KOPT-K1 (cell line): ENCODE measurements at regions not wholly inside any gene's neighbourhood (a gene's known extent, or its start where the extent isn't known, plus 50 kb on each side); places are given as distances from the start of the nearest gene placed in this dataset.

Experiments used
- H3K27ac ChIP-seq: fragments of 200-600 bp; sonication (generic); 2 replicates; pipeline ENCODE4 v1.5.1; 2016; ENCODE audit warnings: antibody characterized with exemption, mild to moderate bottlenecking, low read depth, low read length; ENCODE audit not compliant: poor library complexity, severe bottlenecking
- H3K36me3 ChIP-seq: fragments of 200-600 bp; sonication (generic); 2 replicates; pipeline ENCODE4 v1.5.1; 2017; ENCODE audit warnings: antibody characterized with exemption, mild to moderate bottlenecking, low read length, moderate library complexity; ENCODE audit not compliant: insufficient read depth
- H3K9me3 ChIP-seq: fragments of 200-600 bp; sonication (generic); 2 replicates; pipeline ENCODE4 v1.5.1; 2017; ENCODE audit warnings: antibody characterized with exemption, low read length, mild to moderate bottlenecking; ENCODE audit not compliant: insufficient read depth, poor library complexity, severe bottlenecking

DNA sequence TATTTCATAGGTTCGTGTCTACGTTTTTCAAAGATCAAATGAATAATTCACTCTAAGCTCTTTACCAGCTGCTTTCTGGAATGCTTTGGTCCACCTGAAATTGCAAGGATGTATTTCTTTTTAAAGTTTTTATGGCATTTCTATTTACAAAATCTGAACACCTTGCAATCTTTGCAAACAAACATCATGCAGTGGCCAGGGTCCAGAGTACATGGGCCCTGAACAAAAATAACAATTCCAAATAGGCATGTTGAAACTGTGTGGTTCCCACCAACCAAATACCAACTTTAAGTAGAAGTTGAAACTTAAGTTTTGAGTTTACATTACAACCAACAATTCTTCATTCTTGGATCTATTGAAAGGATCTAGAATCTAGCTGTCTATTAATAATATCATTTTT lies 180.1 kb upstream of the FTMT start:
- no peaks in the 10 kb centered on the region for H3K36me3 ChIP-seq
- no peak overlapping the region for H3K27ac ChIP-seq
- H3K9me3 ChIP-seq: no peaks in the 10 kb centered on the region

DNA sequence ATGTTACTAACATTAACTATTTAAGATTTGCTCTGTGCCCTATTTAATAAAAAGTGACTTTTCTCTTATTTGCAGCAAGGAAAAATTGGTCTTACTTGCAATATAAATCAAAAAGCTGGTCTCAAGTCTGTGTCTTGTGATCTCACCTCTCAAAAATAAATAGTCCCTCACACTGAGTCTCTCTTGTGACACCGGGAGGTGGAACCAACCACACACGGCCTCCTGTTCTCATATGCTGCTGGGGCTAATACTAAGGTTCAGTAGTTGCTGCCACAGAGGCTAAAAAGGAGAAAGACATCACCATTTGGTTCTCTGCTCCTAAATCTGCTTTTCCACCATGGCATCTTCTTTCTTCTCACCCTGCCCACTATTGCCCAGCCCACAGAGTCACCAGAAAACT lies 175.8 kb upstream of the FTMT start:
- Histone ChIP-seq H3K9me3 (no peaks in the 10 kb centered on the region), H3K36me3 (no peaks in the 10 kb centered on the region), H3K27ac (no peak overlapping the region)

DNA sequence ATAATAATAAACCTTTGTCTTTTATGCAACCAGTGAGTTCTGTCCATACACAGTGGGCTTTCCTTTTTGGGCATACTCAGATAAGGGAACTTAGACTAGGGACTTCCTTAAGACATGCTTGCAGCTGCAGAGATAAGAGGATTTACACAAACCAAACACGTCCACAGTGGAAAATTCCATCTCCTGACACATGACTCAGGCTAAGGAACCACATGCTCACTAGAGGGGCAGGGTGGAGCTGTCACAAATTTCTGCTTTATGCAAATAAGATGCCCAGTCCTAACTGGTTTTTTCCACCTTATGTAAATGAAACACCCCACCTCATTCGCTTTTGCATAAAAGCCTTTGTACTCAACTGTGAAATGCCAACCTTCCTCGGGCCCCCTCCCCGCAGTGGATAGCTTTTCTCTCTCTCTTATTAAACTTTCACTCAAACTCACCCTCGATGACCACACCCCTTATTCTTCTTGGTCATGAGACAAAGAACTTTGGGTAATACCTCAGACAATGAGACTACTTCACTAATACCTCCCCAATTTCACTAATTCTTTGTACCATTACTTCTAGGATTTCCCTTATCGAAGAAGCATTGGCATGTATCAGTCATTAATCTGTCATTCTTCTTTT lies 170.3 kb upstream of the FTMT start:
- H3K27ac ChIP-seq: no peak overlapping the region
- H3K9me3 ChIP-seq: no peaks in the 10 kb centered on the region
- H3K36me3 ChIP-seq: no peaks in the 10 kb centered on the region

DNA sequence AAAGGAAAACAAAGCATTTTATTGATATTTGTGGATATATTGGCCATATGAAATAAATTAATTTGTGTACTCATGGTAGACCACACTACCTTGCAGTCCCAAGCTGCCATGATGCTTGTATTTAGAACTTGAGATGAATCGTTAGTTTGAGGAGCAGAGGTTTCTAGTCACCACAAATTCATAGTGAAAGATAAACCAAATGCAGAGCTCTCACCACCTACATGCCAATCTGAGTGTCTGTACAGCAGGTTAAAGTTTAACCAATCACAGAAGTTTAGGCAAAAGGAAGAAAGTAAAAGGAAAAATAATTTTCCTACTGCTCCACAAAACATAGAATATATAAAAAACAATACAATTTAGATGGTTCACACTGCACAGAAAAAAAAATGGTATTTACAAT lies 163.6 kb upstream of the FTMT start:
- Histone ChIP-seq H3K27ac (no peak overlapping the region), H3K36me3 (no peaks in the 10 kb centered on the region), H3K9me3 (no peaks in the 10 kb centered on the region)

DNA sequence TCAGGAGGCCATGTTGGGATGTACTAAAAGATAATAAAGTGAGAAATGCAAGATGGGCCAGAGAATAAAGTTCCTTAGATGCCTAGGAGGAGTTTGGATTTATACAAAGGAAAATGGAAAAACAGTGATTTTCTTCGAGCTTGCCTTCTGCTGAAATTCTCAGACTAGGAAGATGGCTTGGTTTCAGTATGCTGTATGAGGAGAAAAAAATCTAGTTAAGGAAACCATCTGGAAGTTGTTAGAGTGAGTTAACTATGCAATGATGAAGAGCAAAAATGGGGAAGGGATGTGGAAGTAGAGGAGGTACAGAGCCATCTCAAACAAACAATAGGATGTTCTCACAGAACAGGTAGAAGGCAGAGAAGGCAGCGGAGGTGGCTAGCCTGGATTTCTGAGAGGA lies 162.9 kb upstream of the FTMT start:
- no peaks in the 10 kb centered on the region for H3K36me3 ChIP-seq
- no peaks in the 10 kb centered on the region for H3K9me3 ChIP-seq
- H3K27ac ChIP-seq: no peak overlapping the region

DNA sequence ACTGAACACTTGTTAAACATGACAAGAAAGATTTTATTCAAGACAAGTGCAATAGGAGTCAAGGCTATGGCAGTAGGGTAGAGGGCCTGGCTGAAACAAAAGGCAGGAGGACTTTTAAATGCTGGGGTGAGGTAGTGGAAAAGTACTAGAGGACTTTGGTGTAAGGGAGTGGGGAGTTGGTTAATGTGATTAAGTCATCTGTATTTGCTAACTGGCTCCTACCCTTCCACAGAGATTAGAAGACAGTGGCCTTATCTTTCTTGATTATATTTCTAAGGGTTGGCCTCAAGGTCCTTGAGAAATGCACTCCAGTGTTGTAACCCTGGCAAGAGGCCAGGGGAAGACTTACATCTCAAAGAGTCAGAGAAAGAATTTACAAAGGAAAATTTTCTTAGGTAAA lies 160.2 kb upstream of the FTMT start:
- Histone ChIP-seq H3K9me3 (no peaks in the 10 kb centered on the region), H3K27ac (no peak overlapping the region), H3K36me3 (no peaks in the 10 kb centered on the region)

DNA sequence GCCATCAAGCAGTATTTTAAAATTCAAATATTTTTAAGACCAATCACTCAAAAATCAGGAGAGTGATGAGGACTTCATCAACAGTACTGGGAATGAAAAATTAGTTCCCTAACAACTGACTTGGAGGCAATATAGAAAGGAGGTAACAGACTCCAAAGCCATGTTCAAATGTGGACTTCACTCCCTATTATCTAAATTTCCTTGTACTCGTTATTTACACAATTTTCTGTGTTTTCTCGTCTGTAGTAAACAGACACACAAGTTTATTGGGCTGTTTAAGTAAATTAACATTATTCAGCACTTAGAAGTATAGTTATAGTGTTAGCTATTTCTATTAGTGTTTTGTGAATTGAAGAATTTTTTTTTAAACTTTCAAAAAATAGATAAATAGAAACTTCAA lies 159.5 kb upstream of the FTMT start:
- H3K27ac ChIP-seq: no peak overlapping the region
- no peaks in the 10 kb centered on the region for H3K9me3 ChIP-seq
- H3K36me3 ChIP-seq: no peaks in the 10 kb centered on the region

DNA sequence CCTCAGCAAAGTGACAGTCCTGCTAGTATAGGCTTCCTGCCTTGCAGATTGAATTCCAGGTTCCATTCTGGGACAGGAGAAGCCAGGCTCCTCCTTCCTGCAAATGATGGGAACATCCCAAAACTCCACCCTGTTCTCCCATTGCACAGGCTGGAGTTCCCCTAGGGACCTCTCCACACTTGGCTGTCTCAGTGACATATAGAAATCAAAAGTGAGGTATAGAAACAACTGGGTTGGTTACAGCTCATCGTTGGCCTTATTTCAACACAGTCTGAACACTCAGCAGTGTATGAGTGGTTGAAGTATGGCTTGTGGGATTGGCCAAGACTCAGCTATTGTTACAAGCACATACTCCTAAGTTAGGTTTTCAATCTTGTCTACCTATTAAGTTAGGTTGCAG lies 157.8 kb upstream of the FTMT start:
- no peaks in the 10 kb centered on the region for H3K9me3 ChIP-seq
- H3K27ac ChIP-seq: no peak overlapping the region
- H3K36me3 ChIP-seq: no peaks in the 10 kb centered on the region

DNA sequence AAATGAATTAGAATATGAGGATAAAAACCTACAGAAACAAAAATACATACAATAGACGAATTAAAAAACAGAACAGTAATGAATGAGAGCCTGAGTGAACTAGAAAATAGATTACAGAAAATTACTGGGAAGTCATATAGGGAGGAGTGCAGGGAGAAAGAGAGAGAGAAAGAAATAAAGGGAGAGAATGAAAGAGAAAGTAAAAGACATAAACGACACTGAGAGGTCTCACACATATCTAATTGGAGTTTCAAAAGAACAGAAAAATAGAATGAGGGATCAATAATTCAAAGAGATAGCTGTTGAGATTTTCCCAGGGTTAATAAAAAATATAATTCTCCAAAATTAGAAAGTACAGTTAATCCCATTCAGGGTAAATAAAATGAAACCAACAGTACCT lies 156.4 kb upstream of the FTMT start:
- Histone ChIP-seq H3K36me3 (no peaks in the 10 kb centered on the region), H3K9me3 (no peaks in the 10 kb centered on the region), H3K27ac (no peak overlapping the region)

DNA sequence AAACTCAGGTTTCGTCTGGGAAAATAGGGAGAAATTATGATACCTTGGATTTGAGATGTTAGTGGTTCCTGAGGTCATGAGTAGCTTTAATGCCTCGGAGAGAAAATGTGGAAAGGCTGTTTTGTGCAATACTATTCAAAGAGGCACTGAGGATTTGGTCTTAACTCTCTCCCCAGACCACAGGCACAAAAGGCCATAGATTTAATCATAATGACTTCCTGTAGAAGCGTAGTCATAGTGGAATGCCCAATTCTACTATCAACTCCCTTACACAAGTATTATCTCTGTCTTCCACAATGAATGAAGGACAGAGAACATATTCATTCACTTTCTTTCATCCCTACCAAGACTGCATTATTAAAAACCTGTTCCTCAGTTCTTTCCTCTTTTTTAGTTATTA lies 153.0 kb upstream of the FTMT start:
- no peaks in the 10 kb centered on the region for H3K36me3 ChIP-seq
- H3K27ac ChIP-seq: no peak overlapping the region
- no peaks in the 10 kb centered on the region for H3K9me3 ChIP-seq

DNA sequence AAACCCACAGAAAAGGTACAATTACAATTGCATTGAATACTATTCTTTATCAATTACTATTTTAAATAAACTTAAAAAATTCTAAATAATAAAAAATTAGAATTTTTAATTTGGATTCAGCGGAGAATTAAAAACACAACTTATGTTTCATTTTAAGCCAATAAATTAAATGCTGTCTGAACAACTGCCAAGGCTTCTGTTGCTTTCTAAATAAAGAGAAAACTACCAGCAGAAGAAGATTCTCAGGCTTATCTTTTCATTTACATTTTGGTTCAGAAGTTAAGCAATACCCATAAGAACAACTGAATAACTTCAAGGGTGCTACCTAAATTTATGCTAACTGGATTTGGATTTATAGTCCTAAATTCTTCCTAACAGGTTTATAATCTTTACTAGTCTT lies 150.0 kb upstream of the FTMT start:
- H3K36me3 ChIP-seq: no peaks in the 10 kb centered on the region
- no peak overlapping the region for H3K27ac ChIP-seq
- no peaks in the 10 kb centered on the region for H3K9me3 ChIP-seq

DNA sequence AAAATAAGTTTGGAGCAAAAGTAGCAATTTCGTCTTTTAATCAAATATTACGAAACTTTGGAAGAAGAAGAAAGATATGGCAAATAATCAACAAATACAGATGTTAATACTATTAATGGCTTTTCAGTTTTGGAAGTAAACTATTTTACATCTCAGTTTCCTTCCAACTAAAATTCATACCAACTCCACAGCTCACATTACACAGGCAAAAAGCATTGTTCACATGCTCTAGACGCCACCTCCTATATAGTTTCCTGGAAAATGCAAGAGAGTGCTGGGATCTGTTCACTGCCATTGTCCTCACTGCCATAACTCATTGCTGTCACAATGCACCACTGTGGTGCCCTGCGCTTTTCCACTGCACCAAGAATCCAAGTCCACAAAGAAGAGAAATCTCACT lies 149.0 kb upstream of the FTMT start:
- no peaks in the 10 kb centered on the region for H3K36me3 ChIP-seq
- H3K9me3 ChIP-seq: no peaks in the 10 kb centered on the region

DNA sequence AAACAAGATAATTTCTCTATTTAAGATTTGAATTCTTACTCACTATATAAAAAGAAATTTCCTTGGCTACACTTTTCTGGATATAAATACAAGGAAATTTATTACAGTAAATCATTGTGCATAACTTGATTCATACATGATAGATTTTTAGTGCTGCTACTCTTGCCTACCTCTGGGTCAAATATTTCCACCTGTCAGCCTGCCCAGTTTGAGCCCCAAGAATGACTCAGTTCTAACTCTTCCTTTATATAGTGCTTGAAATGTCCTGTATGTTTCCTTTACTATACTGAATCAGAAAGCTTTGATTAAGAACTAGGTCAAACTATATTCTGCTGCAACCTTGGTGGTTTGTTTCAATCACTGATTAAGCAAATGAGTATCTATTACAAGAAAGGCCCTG lies 147.4 kb upstream of the FTMT start:
- H3K36me3 ChIP-seq: no peaks in the 10 kb centered on the region
- no peak overlapping the region for H3K27ac ChIP-seq
- no peaks in the 10 kb centered on the region for H3K9me3 ChIP-seq

More for the DNA sequence above, 149.0 kb upstream of the FTMT start:
- H3K27ac ChIP-seq: no peak overlapping the region

DNA sequence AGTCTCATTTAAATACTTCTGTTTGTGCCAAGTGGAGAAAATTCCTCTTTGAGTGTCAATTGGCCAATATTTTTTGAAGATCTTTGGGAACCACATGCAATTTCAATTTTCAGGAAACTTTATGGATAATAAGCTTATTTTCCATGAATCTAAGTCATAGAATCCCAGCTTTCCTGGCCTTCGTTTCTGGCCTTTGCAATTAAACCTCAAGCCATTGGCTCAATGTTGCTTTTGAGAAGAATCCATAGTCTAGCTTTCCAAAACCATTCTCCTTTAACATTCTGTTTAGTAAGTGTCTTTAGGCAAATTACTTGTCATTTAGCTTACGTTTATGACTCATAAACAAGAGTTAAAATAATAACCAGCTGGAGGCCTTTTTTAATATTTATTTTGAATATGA lies 145.0 kb upstream of the FTMT start:
- Histone ChIP-seq H3K27ac (no peak overlapping the region), H3K9me3 (no peaks in the 10 kb centered on the region), H3K36me3 (no peaks in the 10 kb centered on the region)

DNA sequence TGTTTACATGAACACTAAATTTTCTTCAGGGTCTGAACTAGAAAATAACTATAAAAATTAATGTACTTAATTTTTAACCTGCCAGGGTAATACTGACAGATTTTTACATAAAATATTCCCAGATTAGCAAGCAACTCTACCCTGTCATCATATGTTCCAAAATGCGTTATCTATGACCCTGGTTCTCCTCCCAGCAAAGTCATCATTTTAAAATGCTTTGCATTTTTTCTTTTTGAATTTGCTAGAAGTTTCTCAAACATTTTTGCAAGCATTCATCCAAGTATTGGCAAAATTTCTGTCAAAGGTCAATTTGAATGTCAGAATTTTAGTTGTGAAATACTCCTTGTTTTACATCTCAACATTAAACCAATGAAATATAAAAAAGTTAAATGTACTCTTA lies 144.5 kb upstream of the FTMT start:
- H3K9me3 ChIP-seq: no peaks in the 10 kb centered on the region
- H3K36me3 ChIP-seq: no peaks in the 10 kb centered on the region
- no peak overlapping the region for H3K27ac ChIP-seq

DNA sequence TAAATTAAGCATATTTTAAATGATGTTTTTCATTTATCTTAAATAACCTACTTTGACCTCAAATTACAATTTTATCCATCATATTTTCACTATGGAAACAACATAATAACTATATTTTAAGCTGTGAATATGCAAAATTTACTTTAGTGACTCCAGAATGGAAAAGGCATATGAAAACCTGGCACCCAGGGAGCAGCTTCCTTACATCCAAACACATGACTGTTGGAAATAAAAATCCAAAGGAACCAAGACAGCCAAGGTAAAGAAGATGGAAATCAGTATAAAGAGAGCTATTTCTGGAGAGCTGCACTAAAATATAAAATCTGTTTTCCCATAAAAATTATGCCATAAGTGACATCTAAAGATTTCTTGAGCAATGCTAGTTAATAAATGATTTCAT lies 140.3 kb upstream of the FTMT start:
- Histone ChIP-seq H3K9me3 (no peaks in the 10 kb centered on the region), H3K36me3 (no peaks in the 10 kb centered on the region), H3K27ac (no peak overlapping the region)

DNA sequence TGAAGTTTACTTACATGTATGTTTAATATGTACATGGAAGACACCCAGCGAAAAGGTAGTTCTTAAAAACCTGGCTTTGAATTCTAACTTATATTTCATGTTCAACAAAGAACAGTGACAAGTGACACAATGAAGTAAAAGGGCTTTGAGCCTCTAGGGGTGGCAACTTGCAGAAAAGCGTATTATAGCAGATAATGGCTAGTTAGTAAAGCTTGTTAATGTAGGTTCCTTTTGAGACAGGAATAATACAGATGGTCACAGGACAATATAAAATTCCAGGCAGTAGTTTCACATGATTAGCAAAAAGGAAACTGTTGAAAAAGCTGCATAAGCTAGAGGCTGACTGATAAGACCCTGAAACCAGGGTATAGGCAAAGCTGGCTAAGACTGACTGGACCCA lies 132.4 kb upstream of the FTMT start:
- no peak overlapping the region for H3K27ac ChIP-seq
- no peaks in the 10 kb centered on the region for H3K9me3 ChIP-seq
- H3K36me3 ChIP-seq: no peaks in the 10 kb centered on the region
